GM21825 (cell line): ENCODE measurements at regions not wholly inside any gene's neighbourhood (a gene's known extent, or its start where the extent isn't known, plus 50 kb on each side); places are given as distances from the start of the nearest gene placed in this dataset.

Source experiments
- ATAC-seq: cut with Tn5 transposase; IDR thresholded peaks from one replicate; pipeline ENCODE4 v1.9.1; 2021; ENCODE audit warnings: mild to moderate bottlenecking, moderate library complexity; ENCODE audit not compliant: unreplicated experiment

DNA sequence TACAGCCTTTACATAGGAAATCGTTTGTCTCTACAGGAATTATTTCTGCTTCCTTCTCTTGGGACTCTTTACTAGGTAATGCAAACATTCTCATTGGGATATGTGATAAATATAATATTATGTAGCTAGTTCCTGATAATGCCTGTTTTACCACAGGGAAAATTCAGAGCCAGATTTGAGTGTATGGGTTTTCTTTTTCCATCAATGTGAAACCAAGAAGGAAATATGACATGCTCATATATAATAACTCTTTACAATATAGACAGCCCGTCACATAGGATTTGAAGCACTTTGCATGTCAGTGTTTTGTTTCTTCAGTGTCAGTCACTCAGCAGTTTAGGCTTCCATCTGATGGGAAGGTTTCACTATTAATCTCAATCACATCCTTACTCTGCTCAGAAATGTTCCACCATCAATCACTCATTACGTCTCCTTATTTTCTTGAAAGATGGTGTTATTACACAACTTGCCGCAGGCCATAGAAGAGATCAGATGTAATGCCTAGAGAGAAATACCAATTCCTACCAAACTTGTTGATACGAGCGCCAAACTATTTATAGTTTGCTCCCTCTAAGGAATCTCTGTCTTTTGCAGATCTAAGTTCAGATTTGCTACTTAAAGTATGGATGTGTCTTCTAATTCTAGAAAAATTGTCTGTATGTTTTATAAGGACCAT, 314.8 kb downstream of the DIPK2A start:
- ATAC-seq = no peak

DNA sequence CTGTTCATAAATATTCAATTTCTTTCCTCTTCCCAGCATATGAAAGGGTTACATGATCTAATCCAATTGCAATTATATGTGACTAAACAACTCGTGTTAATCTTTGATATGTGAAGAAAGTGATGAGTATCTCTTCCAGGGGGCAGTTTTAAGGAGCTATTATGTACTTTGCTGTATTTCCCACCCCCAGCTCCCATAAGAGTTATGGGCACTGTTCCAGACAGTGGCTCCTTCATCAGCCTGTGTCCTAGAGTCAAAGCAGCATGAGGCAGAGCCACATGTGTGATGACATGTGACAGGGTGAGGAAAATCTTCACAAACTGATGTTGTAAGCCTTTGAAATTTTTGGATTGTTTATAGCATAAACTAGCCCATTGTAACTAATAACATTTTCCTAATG, 315.4 kb downstream of the DIPK2A start:
- no peak for ATAC-seq

DNA sequence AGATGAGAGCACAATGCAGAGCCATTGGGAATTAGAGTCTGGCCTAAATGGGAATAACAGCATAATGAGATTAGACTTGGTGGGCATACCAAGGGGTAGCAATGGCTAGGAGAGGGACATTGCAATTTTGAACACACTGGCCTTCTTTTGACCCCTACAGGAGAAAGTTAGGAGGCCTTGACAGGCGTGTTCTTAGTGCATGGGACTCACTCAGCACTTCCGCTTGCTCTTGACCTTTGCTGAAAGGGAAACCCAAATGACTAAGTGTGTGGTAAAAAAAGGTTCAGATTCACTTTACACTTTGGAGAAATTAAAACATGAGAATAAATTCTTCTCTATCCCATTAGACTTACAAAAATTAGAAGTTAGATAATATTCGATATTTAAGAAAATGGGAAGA, 317.4 kb downstream of the DIPK2A start:
- ATAC-seq = no peak

DNA sequence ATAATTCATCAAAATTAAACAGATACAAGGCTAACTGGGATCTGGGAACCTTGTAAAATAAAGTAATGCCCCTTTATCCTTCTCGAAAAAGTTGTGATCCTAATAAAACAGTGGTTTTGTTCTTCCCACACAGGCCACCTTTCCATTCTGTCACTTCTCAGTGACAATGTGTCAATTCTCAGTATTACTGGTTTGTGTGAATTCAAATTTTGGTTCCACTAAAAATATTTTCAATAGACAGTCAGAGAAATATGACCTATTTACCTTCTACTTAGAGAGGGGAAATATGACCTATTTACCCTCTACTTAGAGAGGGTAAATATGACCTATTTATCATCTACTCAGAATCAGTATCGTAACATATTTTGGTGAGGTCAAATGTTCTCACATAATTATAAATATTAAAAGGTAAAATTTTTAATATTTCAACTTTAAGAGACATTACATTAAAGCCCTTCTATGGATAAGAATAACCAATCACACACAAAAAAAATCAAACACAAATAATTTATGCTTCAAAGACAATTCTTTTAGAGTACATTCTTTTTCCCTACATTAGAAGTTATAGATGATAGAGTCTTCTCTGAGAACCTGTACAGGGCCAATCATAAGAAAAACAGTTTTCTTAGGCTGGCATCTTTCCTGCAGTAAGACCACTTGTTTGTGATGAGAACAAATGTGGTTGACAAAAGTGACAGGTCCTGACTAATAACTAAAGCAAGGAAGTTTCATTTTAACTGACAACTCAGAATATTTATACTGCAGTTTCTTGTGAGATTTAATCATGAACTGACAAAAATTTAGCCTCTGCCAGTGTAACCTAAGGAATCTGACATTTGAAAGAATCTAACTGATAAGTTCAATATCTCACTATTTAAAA, 323.3 kb downstream of the DIPK2A start:
- peak; percentile 76 for ATAC-seq

DNA sequence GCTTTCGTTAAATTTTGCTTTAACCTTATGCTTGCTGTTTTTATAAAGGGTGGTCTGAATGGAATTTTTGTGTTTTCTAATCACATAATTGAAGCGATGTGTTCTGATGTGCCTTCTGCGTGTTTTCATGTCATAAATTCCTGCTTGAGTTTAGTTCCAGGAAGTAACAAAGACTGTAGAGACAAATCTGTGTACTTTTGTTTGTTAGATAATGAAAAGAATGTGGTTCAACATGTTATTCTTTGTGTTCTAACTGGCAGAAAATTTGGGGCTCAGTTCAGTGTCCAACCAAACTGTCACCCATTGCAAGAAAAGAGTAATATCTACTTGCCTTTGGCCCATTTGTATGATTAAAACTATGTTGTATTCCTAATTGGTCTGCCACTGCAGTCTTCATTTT, 324.0 kb downstream of the DIPK2A start:
- no peak for ATAC-seq

DNA sequence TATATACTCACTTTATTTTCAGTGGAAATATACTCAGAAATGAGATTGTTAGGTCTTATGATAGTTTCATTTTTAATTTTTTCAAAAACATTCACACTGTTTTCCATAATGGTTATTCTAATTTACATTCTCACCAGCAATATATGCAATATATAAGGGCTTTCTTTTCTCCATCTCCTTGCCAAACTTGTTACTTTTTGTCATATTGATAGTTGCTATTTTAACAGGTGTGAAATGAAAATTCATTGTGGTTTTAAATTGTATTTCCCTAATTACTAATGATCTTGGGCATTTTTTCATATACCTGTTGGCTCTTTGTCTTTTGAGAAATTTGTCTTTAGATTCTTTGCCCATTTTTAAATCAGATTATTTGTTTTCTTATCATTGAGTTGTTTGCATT, 325.2 kb downstream of the DIPK2A start:
- no peak for ATAC-seq

DNA sequence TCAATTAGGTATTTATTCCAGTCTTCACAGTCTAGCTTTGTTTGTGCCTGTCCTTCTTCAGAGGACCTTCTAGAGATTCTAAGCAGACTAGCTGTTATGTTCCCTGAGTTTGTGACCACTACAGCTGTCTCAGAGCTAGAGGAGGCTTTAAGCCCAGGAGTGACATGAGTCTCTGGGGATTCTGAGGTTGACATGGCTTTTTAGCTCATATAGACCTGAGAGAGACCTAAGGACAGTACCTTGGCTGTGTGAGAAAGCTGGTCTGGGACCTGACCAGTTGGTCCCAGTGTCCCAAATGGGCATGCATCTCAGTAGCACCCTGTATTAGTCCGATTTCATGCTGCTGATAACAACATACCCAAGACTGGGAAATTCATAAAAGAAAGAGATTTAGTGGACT, 330.2 kb downstream of the DIPK2A start:
- ATAC-seq = no peak

DNA sequence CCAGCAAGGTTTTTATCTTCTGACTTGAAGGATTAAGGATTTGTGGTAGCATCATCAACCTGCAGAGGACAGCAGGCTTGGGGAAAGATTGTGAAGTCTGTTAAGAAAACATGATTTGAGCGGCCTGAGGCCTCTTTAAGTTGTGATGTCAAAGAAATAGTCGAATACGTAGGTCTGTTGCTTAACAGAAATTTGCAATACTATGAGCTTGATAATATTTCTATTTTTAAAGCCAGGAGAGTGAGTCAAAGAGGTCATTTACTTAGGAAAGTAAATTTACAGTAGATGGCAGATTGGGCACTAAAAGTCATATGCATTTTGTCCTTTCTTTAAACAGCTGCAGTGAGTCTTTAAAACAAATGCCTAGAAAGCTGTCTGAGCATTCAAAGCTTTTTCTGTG, 336.3 kb downstream of the DIPK2A start:
- no peak for ATAC-seq

DNA sequence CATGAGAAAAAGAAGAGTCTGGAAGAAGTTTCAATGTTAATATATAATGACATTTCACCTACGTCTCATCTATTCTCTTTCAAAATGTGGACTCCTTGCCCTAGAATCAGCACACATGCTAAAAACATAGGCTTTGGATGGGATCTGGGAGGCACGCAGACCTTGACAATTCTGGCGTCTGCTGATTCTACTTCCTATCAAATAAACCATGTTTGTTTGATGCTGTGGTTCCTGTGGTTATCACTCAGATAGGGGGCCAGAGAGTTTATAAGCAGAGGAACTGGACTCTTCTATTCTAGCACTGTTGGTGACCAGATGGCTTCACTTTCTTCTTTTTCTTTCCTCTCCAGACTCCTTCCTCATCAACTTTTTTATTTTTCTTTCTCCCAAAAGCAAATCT, 336.8 kb downstream of the DIPK2A start:
- ATAC-seq = no peak

DNA sequence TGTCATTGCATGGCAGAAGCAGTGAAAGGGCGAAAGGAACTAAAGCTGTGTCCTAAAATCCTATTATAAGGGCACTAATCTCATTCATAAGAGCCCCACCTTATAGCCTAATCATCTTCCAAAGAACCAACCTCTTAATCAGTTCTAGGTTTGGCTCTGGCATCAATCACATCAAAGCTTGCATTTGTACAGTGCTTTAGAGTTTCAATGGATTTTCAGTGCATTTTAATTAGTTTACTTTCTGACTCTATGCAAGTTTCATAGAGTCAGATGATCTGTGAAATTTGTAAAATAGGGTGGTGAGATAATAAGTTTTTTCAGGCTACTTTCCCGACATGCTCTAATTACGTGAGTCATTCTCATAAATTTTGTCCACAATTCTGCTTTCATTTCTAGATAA, 341.1 kb downstream of the DIPK2A start:
- ATAC-seq = no peak

DNA sequence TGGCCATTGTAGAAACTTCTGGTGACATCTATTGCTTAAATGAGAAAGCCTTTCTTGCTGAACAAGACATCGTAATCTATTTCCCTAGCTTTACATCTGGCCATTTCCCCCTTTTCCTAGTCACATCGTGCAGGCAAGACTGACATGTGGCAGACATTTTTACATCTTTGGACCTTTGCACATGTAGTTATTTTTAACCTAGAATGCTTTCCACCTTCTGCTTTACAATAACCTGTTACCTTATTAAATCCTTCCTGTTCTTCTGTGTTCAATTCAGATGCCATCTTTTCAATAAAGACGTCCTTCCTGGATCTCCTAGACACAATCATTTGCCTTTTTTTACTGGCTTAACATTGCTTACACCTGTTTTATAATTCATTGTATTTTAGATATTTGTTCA, 343.3 kb downstream of the DIPK2A start:
- ATAC-seq = no peak

DNA sequence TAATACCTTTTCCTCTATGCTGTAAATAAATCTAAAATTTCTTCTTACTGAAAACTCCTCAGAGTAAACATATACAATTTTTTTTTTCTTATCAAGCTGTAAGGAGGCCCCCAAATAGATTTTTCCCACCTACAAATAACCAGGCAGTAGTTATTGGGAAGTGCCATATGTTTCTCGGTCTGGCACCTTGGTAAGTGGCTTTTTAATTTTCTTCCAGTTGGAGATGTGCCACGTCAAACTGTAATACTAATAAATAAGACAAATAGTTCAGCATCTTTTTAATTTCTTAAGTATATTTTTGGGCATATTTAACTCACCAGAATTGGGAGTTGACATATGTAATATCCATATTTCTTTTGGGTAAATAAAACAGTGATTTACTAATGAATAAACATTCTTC, 346.3 kb downstream of the DIPK2A start:
- no peak for ATAC-seq

DNA sequence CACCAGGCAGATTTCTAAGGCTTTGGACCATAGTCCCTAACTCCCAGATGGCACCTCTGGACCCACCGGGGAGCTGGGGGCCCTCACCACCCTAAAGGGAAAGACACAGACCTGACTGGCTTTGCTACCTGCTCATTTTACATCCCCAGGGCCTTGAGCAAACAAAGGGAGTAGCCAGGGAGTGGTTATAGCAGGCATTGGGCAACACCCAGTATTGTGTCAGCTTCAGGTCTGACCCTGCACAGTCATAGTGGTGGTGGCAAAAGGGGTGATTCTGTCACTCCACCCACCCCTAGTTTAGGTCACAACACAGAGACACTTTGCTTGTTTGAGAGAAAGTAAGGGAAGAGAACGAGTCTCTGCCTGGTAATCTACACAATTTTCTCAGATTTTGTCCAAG, 352.5 kb downstream of the DIPK2A start:
- no peak for ATAC-seq

DNA sequence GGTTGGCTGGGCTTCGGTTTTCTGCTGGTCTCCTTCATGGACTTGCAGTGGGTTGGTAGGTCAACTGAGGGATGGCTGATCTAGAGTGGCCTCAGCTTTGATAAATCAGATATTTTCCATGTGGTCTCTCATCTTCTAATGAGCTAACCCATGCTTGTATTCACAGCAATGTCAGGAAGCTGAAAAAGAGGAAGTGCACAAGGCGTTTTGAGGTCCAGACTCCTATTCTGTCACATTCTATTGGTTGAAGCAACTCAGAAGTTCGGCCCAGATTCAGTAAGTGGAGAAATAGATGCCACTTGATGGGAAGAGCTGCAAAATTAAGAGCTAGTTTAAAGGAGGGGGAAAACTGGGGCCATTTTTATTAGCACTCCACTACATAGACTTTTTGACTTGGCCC, 361.2 kb downstream of the DIPK2A start:
- no peak for ATAC-seq

DNA sequence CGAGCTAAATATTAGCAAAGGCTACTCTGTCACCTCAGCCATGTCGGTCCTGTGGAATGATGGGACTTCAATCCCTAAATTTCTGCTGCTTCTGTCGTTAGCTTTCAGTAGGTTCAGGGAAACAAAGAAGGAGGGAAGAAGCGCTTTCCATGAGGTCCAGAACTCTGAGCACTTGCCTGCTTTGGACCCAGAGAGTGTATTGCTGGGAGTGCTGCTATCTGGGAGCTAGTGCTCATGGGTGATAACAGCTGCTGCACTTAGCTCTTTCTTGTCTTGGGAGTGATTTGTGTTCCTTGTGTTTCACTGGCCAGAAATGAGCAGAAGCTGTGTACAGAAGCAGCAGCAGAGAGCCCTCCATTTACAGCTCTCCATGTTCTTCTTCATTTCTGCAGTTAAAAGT, 369.8 kb downstream of the DIPK2A start:
- no peak for ATAC-seq

DNA sequence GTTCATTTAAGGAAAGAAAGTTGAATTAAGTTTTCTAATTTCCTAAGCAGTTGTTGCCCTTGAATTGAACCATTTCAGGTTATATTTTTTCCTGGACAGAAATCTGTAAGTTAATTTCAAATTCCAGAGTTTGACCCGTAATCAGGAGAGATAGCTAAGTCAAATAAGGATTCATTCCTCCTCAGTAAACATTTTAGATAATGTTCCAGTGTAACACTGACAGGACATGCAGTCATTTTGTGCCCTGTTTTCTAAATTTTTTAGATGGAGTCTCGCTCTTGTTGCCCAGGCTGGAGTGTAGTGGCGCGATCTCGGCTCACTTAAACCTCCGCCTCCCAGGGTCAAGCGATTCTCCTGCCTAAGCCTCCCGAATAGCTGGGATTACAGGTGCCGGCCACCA, 371.7 kb downstream of the DIPK2A start:
- no peak for ATAC-seq

DNA sequence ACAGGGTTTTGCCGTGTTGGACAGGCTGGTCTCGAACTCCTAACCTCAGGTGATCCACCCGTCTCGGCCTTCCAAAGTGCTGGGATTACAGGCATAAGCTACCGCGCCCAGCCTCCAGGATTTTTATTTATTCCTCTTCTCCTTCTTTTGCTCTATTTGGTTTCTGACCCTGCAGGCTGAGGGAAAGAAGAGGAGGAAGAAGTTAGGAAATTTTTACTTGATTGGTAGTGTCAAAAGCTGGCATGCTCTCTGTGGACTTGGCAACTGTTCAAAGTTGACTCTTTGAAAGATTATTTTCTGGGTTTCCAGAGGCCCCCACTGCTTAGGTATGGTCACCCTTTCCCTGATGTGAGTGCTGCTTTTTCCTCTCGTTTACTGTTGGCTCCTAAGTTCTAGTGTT, 372.2 kb downstream of the DIPK2A start:
- ATAC-seq = no peak

DNA sequence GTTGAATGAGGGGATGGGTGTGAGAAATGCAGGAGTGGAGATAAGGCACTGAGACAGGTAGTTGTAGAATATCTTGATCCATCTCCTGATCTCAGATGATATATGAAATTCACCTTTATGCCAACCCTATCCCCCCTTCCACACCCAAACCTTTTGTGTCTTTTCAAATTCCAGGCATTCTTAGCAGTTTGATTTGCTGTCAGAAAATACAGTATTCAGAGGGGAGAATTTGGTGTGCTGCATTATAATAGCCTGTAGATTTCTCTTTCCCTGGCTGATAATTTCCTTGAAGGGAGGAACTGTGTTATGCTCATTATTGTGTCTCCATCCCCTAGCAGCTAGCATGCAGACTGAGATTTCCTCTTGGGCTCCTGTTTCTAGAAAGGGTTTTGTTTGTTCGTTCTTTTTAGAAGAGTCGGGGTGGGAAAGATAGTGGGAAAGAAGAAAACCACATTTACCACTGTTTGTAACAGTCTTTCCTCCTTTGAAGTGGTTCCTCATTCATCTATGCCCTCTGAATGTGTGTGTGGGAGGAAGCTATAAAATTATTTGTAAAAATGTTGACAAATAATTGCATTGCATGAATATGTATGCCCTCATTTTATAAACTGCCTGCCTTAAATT, 373.4 kb downstream of the DIPK2A start:
- ATAC-seq = no peak

DNA sequence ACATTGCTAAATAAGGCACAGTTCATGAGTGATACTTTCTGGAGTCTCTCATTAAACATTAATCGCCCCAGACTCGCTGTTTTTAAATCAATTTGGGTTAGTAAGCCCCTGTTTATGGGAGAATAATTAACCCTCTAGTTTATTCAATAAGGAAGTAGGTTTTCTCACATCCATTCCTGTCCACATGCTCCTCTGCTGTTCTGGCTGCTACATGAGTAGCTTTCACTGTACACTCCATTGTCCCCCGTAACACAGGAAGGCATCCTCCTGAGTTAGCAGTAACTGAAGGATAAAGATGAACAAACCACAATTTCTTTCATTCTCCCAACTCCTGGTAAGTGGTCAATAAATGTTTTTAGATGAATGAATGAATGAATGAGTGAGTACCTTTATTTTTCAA, 378.5 kb downstream of the DIPK2A start:
- ATAC-seq = no peak

DNA sequence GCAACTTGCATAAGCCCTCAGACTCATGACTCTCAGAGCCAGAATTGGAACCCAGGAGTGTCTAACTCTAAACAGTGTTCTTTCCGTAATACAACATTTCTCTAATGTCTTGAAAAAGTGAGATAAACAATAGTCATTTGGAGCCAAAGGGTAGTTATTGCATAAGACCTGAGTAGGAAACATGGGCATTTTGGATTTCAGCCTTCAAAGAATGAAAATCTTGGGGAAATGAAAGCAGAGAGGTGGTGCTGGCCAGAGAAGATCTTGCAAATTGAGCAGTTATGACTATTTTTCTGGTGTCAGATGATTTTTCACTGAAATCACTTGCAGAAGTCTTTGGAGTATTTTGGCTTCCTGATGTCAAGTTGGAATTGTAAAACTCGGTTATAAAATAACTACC, 379.4 kb downstream of the DIPK2A start:
- no peak for ATAC-seq

DNA sequence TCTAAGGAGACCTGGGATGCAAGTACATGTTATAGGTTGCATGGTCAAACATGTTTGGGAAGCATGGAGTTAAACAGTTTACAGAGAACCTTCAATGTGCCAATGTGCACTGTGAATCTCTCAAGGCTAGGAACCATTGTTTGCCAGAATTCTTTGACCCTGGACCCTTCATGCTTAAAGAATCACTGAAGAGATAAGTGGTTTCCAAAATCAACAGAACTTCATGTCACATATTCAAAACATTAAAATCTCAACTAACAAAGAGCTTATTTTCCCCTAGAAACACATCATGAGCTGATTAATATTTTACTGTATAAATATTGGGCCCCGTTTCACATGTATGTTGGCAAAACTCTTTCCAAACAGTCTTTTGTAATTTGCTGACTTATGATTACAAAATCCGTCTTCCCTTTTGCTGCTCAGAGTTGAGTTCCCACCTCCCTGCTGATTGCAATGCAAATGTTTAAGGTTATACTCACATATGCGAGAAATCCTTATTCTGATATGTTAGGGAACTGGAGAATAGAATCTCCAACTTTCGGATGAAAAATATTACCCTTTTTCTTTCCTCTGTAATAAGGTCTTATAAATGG, 380.2 kb downstream of the DIPK2A start:
- no peak for ATAC-seq

DNA sequence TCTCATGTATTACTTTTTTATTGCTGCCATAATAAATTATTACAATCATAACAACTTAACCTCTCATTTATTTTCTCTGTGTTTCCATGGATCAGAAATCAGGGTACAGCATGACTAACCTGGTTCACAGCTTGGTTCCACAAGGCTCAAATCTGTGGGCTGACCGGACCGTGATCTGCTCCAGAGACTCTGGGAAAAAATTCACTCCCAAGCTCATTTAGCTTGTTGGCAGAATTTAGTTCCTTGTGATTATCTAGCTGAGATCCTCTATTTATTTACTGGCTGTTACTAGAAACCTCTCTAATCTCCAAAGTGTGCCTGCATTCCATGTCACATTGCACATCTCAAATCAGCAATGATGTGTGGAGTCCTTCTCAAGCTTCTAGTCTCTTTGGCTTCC, 386.6 kb downstream of the DIPK2A start:
- ATAC-seq = no peak
